Putamen (tissue), 1 donor: ENCODE measurements at regions not wholly inside any gene's neighbourhood (a gene's known extent, or its start where the extent isn't known, plus 50 kb on each side); places are given as distances from the start of the nearest gene placed in this dataset.
"Not testable (repeated sequence)": the region's sequence is repeated elsewhere in the genome, so short reads cannot be mapped to it uniquely, and the experiment has no call there.

Experiments used
- DNase-seq: peaks from one replicate; pipeline ENCODE4 v3.0.0-alpha.2; 2016; ENCODE audit warnings: low spot score

GRCh38 chr1:189656628-189657530, 820.8 kb downstream of the BRINP3 start:
- DNase-seq, result no peak

- no peak for DNase-seq
Observed at GRCh38 chr1:189657715-189658114, 819.9 kb downstream of the BRINP3 start.

GRCh38 chr1:189658381-189658780, 819.3 kb downstream of the BRINP3 start:
- DNase-seq, result peak; percentile 11

GRCh38 chr1:189659731-189660130, 817.9 kb downstream of the BRINP3 start:
- DNase-seq, result no peak

GRCh38 chr1:189662190-189662589, 815.5 kb downstream of the BRINP3 start:
- no peak for DNase-seq

- DNase-seq, result no peak
Observed at GRCh38 chr1:189669846-189670245, 807.8 kb downstream of the BRINP3 start.

- DNase-seq, result no peak
Observed at GRCh38 chr1:189673217-189673616, 804.4 kb downstream of the BRINP3 start.

GRCh38 chr1:189675712-189676244, 801.9 kb downstream of the BRINP3 start:
- DNase-seq, result no peak

- DNase-seq, result no peak
Observed at GRCh38 chr1:189678779-189679178, 798.9 kb downstream of the BRINP3 start.

- DNase-seq, result no peak
Observed at GRCh38 chr1:189681252-189681919, 796.3 kb downstream of the BRINP3 start.

- DNase-seq, result no peak
Observed at GRCh38 chr1:189682591-189682990, 795.1 kb downstream of the BRINP3 start.

GRCh38 chr1:189686288-189686687, 791.4 kb downstream of the BRINP3 start:
- DNase-seq, result no peak

- DNase-seq, result no peak
Observed at GRCh38 chr1:189693140-189693539, 784.5 kb downstream of the BRINP3 start.

- no peak for DNase-seq
Observed at GRCh38 chr1:189696297-189696696, 781.4 kb downstream of the BRINP3 start.

GRCh38 chr1:189697113-189697512, 780.6 kb downstream of the BRINP3 start:
- no peak for DNase-seq

- DNase-seq, result no peak
Observed at GRCh38 chr1:189701606-189702005, 776.1 kb downstream of the BRINP3 start.

GRCh38 chr1:189706594-189706993, 771.1 kb downstream of the BRINP3 start:
- no peak for DNase-seq

GRCh38 chr1:189708674-189709073, 769.0 kb downstream of the BRINP3 start:
- no peak for DNase-seq

GRCh38 chr1:189718147-189718795, 759.4 kb downstream of the BRINP3 start:
- DNase-seq, result not testable (repeated sequence)

GRCh38 chr1:189726806-189727205, 750.9 kb downstream of the BRINP3 start:
- DNase-seq, result no peak

GRCh38 chr1:189751311-189751710, 726.4 kb downstream of the BRINP3 start:
- no peak for DNase-seq

GRCh38 chr1:189752461-189752995, 725.1 kb downstream of the BRINP3 start:
- no peak for DNase-seq
